GM23338 (cell line): ENCODE measurements at regions not wholly inside any gene's neighbourhood (a gene's known extent, or its start where the extent isn't known, plus 50 kb on each side); places are given as distances from the start of the nearest gene placed in this dataset.

ENCODE experiments used
- ATAC-seq: fragments of 200-7000 bp; cut with Tn5 transposase; 3 replicates; pipeline ENCODE4 v1.9.1; 2020
- DNase-seq: peaks from one replicate; pipeline ENCODE4 v3.0.0-alpha.2; 2015; ENCODE audit warnings: low spot score
- H2AFZ ChIP-seq: fragments of 200-600 bp; sonication (generic); 2 replicates; pipeline ENCODE4 v1.8.0; 2016; ENCODE audit warnings: antibody characterized with exemption, mild to moderate bottlenecking, moderate library complexity
- H3F3A ChIP-seq: fragments of 200-600 bp; sonication (generic); replicated peaks from 2 replicates; pipeline ENCODE4 v1.8.0; 2017; ENCODE audit warnings: antibody characterized with exemption, mixed run types, low read depth
- H3K27ac ChIP-seq: fragments of 200-600 bp; sonication (generic); 2 replicates; pipeline ENCODE4 v1.6.1; 2016; ENCODE audit warnings: low read depth
- H3K27me3 ChIP-seq: fragments of 200-600 bp; sonication (generic); 2 replicates; pipeline ENCODE4 v1.8.0; 2016; ENCODE audit warnings: mild to moderate bottlenecking, mixed run types, moderate library complexity; ENCODE audit not compliant: insufficient read depth
- H3K36me3 ChIP-seq: fragments of 200-600 bp; sonication (generic); 2 replicates; pipeline ENCODE4 v1.8.0; 2016; ENCODE audit warnings: mild to moderate bottlenecking; ENCODE audit not compliant: insufficient read depth
- H3K4me1 ChIP-seq: fragments of 200-600 bp; sonication (generic); 2 replicates; pipeline ENCODE4 v1.8.0; 2016; ENCODE audit warnings: mild to moderate bottlenecking, moderate library complexity; ENCODE audit not compliant: insufficient read depth
- H3K4me2 ChIP-seq: fragments of 200-600 bp; sonication (generic); 2 replicates; pipeline ENCODE4 v1.7.1; 2017; ENCODE audit warnings: mixed run types
- H3K4me3 ChIP-seq: fragments of 200-600 bp; sonication (generic); 2 replicates; pipeline ENCODE4 v1.6.1; 2016; ENCODE audit warnings: mixed run types
- H3K79me2 ChIP-seq: fragments of 200-600 bp; sonication (generic); replicated peaks from 2 replicates; pipeline ENCODE4 v1.8.0; 2017; ENCODE audit warnings: mild to moderate bottlenecking; ENCODE audit not compliant: insufficient read depth
- H3K9me2 ChIP-seq: fragments of 200-600 bp; sonication (generic); 2 replicates; pipeline ENCODE4 v1.8.0; 2017; ENCODE audit not compliant: insufficient read depth
- H4K20me1 ChIP-seq: fragments of 200-600 bp; sonication (generic); replicated peaks from 2 replicates; pipeline ENCODE4 v1.8.0; 2017; ENCODE audit warnings: mild to moderate bottlenecking; ENCODE audit not compliant: insufficient read depth
- H3K27ac Mint-ChIP-seq: 2 replicates; pipeline ENCODE4 v1.8.0; 2020; ENCODE audit warnings: inconsistent platforms, mild to moderate bottlenecking, moderate library complexity, mixed read lengths
- H3K27me3 Mint-ChIP-seq: 3 replicates; pipeline ENCODE4 v1.8.0; 2022; ENCODE audit warnings: low read depth, mild to moderate bottlenecking, moderate library complexity, mixed read lengths, inconsistent platforms; ENCODE audit not compliant: insufficient read depth, poor library complexity
- H3K36me3 Mint-ChIP-seq: 3 replicates; pipeline ENCODE4 v1.8.0; 2021; ENCODE audit warnings: low read depth, mild to moderate bottlenecking, inconsistent platforms, moderate library complexity, mixed read lengths
- H3K4me1 Mint-ChIP-seq: 3 replicates; pipeline ENCODE4 v1.8.0; 2020; ENCODE audit warnings: mild to moderate bottlenecking, inconsistent platforms, mixed read lengths
- H3K4me3 Mint-ChIP-seq: 3 replicates; pipeline ENCODE4 v1.8.0; 2021; ENCODE audit warnings: moderate library complexity, mild to moderate bottlenecking, inconsistent platforms, mixed read lengths
- H3K9me3 Mint-ChIP-seq: 3 replicates; pipeline ENCODE4 v1.8.0; 2020; ENCODE audit warnings: moderate library complexity, mild to moderate bottlenecking, inconsistent platforms, mixed read lengths
- CREB1 ChIP-seq: fragments of 250-450 bp; sonication (Bioruptor Pico); IDR thresholded peaks from 2 replicates; pipeline ENCODE4 v1.5.0; 2020; ENCODE audit warnings: low read depth, mild to moderate bottlenecking, moderate library complexity
- EZH2 ChIP-seq: fragments of 200-600 bp; sonication (generic); IDR thresholded peaks from one replicate; pipeline ENCODE4 v1.8.0; 2017; ENCODE audit warnings: antibody characterized with exemption, mild to moderate bottlenecking, low read depth; ENCODE audit not compliant: unreplicated experiment
- EZH2phosphoT487 ChIP-seq: fragments of 200-600 bp; sonication (generic); IDR thresholded peaks from one replicate; pipeline ENCODE4 v1.8.1; 2018; ENCODE audit warnings: antibody characterized with exemption; ENCODE audit not compliant: unreplicated experiment
- NANOG ChIP-seq: IDR thresholded peaks from 2 replicates; pipeline ENCODE4 v1.6.1; 2016; ENCODE audit warnings: antibody characterized with exemption, borderline replicate concordance
- STAT1 ChIP-seq: IDR thresholded peaks from one replicate; pipeline ENCODE4 v1.6.1; 2016; ENCODE audit warnings: antibody characterized with exemption; ENCODE audit not compliant: unreplicated experiment
- ZNF331 ChIP-seq: fragments of 250-450 bp; sonication (Bioruptor Pico); IDR thresholded peaks from 2 replicates; pipeline ENCODE4 v1.5.0; 2020; ENCODE audit warnings: low read depth, mild to moderate bottlenecking, moderate library complexity
- TF ChIP-seq, protein P1 (sequence below): fragments of 250-450 bp; sonication (Bioruptor Pico); IDR thresholded peaks from 2 replicates; pipeline ENCODE4 v1.5.0; 2020; ENCODE audit warnings: mild to moderate bottlenecking, moderate library complexity

GRCh38 chr14:59087711-59088110, 100.8 kb upstream of the DAAM1 start:
- no peaks in the 10 kb centered on the region for H3K27me3 ChIP-seq
- no peak overlapping the region for H3K4me3 Mint-ChIP-seq
- H3K79me2 ChIP-seq: no peaks in the 10 kb centered on the region
- no peak overlapping the region for H3K27ac ChIP-seq
- H4K20me1 ChIP-seq: no peaks in the 10 kb centered on the region
- no peak overlapping the region for H3K4me3 ChIP-seq
- H3K36me3 Mint-ChIP-seq: no peaks in the 10 kb centered on the region
- DNase-seq (no peak), ATAC-seq (no peak)
- no peaks in the 10 kb centered on the region for H3K36me3 ChIP-seq
- H3K9me3 Mint-ChIP-seq: no peaks in the 10 kb centered on the region
- H3F3A ChIP-seq: no peaks in the 10 kb centered on the region
- H3K4me1 ChIP-seq: no peaks in the 10 kb centered on the region
- peaks cover 3% of the 10 kb centered on the region; the same call in 1 of the 2 replicates for H3K9me2 ChIP-seq
- H2AFZ ChIP-seq: no peak overlapping the region
- peaks cover 1% of the 10 kb centered on the region for H3K27me3 Mint-ChIP-seq
- no peak overlapping the region for H3K27ac Mint-ChIP-seq
- H3K4me2 ChIP-seq: no peak overlapping the region
- no peak for TF ChIP-seq EZH2phosphoT487
- no peak for TF ChIP-seq EZH2
- TF ChIP-seq STAT1: no peak
- no peak for TF ChIP-seq ZNF331 (CRISPR knock-in tag)
- H3K4me1 Mint-ChIP-seq: peaks cover 4% of the 10 kb centered on the region; the same call in 1 of the 3 replicates

DNA sequence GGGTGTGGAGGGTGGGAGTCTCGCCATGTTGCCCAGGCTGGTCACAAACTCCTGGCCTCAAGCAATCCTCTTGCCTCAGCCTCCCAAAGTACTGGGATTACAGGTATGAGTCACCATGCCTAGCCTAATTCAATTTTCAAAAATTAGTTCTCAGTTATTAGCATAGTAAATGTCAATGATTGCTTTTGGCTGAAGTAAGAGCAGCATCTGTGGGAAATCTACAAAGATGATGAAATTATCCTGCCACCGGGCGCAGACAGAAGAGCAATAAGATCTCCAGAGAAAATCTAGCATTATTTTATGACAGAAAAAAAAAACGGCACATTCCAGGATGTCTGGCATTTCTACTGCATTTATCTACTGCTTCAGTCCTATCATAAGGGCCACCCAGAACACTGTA, 97.9 kb upstream of the DAAM1 start:
- Histone ChIP-seq H3K4me1 (no peaks in the 10 kb centered on the region), H3K9me2 (peaks cover 3% of the 10 kb centered on the region; the same call in 1 of the 2 replicates), H3K4me3 (no peak overlapping the region), H3K36me3 (no peaks in the 10 kb centered on the region), H4K20me1 (no peaks in the 10 kb centered on the region), H3K27ac (no peak overlapping the region), H2AFZ (no peak overlapping the region), H3K79me2 (no peaks in the 10 kb centered on the region), H3F3A (no peaks in the 10 kb centered on the region), H3K4me2 (no peak overlapping the region), H3K27me3 (no peaks in the 10 kb centered on the region)
- no peak for ATAC-seq
- Mint-ChIP-seq H3K4me1 (peaks cover 4% of the 10 kb centered on the region; the same call in 1 of the 3 replicates), H3K27me3 (no peaks in the 10 kb centered on the region), H3K4me3 (no peak overlapping the region), H3K36me3 (no peaks in the 10 kb centered on the region), H3K9me3 (no peaks in the 10 kb centered on the region), H3K27ac (no peak overlapping the region)
- TF ChIP-seq, protein P1, sequence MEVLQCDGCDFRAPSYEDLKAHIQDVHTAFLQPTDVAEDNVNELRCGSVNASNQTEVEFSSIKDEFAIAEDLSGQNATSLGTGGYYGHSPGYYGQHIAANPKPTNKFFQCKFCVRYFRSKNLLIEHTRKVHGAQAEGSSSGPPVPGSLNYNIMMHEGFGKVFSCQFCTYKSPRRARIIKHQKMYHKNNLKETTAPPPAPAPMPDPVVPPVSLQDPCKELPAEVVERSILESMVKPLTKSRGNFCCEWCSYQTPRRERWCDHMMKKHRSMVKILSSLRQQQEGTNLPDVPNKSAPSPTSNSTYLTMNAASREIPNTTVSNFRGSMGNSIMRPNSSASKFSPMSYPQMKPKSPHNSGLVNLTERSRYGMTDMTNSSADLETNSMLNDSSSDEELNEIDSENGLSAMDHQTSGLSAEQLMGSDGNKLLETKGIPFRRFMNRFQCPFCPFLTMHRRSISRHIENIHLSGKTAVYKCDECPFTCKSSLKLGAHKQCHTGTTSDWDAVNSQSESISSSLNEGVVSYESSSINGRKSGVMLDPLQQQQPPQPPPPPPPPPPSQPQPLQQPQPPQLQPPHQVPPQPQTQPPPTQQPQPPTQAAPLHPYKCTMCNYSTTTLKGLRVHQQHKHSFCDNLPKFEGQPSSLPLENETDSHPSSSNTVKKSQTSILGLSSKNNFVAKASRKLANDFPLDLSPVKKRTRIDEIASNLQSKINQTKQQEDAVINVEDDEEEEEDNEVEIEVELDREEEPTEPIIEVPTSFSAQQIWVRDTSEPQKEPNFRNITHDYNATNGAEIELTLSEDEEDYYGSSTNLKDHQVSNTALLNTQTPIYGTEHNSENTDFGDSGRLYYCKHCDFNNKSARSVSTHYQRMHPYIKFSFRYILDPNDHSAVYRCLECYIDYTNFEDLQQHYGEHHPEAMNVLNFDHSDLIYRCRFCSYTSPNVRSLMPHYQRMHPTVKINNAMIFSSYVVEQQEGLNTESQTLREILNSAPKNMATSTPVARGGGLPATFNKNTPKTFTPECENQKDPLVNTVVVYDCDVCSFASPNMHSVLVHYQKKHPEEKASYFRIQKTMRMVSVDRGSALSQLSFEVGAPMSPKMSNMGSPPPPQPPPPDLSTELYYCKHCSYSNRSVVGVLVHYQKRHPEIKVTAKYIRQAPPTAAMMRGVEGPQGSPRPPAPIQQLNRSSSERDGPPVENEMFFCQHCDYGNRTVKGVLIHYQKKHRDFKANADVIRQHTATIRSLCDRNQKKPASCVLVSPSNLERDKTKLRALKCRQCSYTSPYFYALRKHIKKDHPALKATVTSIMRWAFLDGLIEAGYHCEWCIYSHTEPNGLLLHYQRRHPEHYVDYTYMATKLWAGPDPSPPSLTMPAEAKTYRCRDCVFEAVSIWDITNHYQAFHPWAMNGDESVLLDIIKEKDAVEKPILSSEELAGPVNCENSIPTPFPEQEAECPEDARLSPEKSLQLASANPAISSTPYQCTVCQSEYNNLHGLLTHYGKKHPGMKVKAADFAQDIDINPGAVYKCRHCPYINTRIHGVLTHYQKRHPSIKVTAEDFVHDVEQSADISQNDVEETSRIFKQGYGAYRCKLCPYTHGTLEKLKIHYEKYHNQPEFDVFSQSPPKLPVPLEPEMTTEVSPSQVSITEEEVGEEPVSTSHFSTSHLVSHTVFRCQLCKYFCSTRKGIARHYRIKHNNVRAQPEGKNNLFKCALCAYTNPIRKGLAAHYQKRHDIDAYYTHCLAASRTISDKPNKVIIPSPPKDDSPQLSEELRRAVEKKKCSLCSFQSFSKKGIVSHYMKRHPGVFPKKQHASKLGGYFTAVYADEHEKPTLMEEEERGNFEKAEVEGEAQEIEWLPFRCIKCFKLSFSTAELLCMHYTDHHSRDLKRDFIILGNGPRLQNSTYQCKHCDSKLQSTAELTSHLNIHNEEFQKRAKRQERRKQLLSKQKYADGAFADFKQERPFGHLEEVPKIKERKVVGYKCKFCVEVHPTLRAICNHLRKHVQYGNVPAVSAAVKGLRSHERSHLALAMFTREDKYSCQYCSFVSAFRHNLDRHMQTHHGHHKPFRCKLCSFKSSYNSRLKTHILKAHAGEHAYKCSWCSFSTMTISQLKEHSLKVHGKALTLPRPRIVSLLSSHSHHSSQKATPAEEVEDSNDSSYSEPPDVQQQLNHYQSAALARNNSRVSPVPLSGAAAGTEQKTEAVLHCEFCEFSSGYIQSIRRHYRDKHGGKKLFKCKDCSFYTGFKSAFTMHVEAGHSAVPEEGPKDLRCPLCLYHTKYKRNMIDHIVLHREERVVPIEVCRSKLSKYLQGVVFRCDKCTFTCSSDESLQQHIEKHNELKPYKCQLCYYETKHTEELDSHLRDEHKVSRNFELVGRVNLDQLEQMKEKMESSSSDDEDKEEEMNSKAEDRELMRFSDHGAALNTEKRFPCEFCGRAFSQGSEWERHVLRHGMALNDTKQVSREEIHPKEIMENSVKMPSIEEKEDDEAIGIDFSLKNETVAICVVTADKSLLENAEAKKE (CRISPR knock-in tag): no peak
- TF ChIP-seq EZH2phosphoT487 (no peak), NANOG (no peak), CREB1 (CRISPR knock-in tag) (no peak)
- DNase-seq: no peak
